Muscle layer of duodenum (tissue), 2 donors: ENCODE measurements at regions not wholly inside any gene's neighbourhood (a gene's known extent, or its start where the extent isn't known, plus 50 kb on each side); places are given as distances from the start of the nearest gene placed in this dataset.

Experiments
- H3K27ac ChIP-seq: one replicate; pipeline ENCODE4 v1.7.0; 2013; ENCODE audit warnings: mild to moderate bottlenecking, low read length
- H3K27me3 ChIP-seq: one replicate; pipeline ENCODE4 v1.7.0; 2013; ENCODE audit warnings: low read depth, mild to moderate bottlenecking, control low read depth, low read length
- H3K36me3 ChIP-seq, 2 donors: one replicate each; pipeline ENCODE4 v1.7.0; 2013; ENCODE audit warnings: low read length in 2 of 2, control low read depth in 1 of 2, mild to moderate bottlenecking in 1 of 2; ENCODE audit not compliant: insufficient read depth in 2 of 2, control insufficient read depth in 1 of 2
- H3K4me1 ChIP-seq, 2 donors: one replicate each; pipeline ENCODE4 v1.7.0; 2013; ENCODE audit warnings: low read length in 2 of 2, mild to moderate bottlenecking in 2 of 2, control low read depth in 1 of 2, moderate library complexity in 1 of 2; ENCODE audit not compliant: insufficient read depth in 2 of 2, control insufficient read depth in 1 of 2
- H3K4me3 ChIP-seq, 2 donors: one replicate each; pipeline ENCODE4 v1.7.0; 2013; ENCODE audit warnings: low read length in 2 of 2, low read depth in 1 of 2, mild to moderate bottlenecking in 1 of 2
- H3K9me3 ChIP-seq, 2 donors: one replicate each; pipeline ENCODE4 v1.7.0; 2013; ENCODE audit warnings: low read length in 2 of 2, control low read depth in 1 of 2, mild to moderate bottlenecking in 1 of 2; ENCODE audit not compliant: control insufficient read depth in 1 of 2
- donor health status: healthy.

- Histone ChIP-seq H3K9me3 (no peaks in the 10 kb centered on the region), H3K4me3 (no peak overlapping the region), H3K36me3 (no peaks in the 10 kb centered on the region), H3K4me1 (no peaks in the 10 kb centered on the region), H3K27me3 (no peaks in the 10 kb centered on the region), H3K27ac (no peak overlapping the region)
Observed at GRCh38 chr6:23522792-23523547, 603.0 kb upstream of the NRSN1 start.

GRCh38 chr6:23523771-23524170 lies 602.2 kb upstream of the NRSN1 start:
- no peak overlapping the region for H3K27ac ChIP-seq
- no peaks in the 10 kb centered on the region for H3K4me1 ChIP-seq
- no peaks in the 10 kb centered on the region for H3K36me3 ChIP-seq
- H3K4me3 ChIP-seq: no peak overlapping the region
- H3K9me3 ChIP-seq: no peaks in the 10 kb centered on the region
- H3K27me3 ChIP-seq: no peaks in the 10 kb centered on the region

- Histone ChIP-seq H3K4me1 (no peaks in the 10 kb centered on the region), H3K9me3 (no peaks in the 10 kb centered on the region), H3K4me3 (no peak overlapping the region), H3K36me3 (no peaks in the 10 kb centered on the region), H3K27me3 (no peaks in the 10 kb centered on the region), H3K27ac (no peak overlapping the region)
Observed at GRCh38 chr6:23524548-23524947, 601.5 kb upstream of the NRSN1 start.

GRCh38 chr6:23526526-23526925 lies 599.5 kb upstream of the NRSN1 start:
- H3K4me3 ChIP-seq: no peak overlapping the region

GRCh38 chr6:23529902-23530301 lies 596.1 kb upstream of the NRSN1 start:
- Histone ChIP-seq H3K27ac (no peak overlapping the region), H3K4me1 (no peaks in the 10 kb centered on the region), H3K27me3 (no peaks in the 10 kb centered on the region), H3K36me3 (no peaks in the 10 kb centered on the region), H3K9me3 (no peaks in the 10 kb centered on the region), H3K4me3 (no peak overlapping the region)

More at GRCh38 chr6:23526526-23526925, 599.5 kb upstream of the NRSN1 start:
- no peaks in the 10 kb centered on the region for H3K4me1 ChIP-seq
- H3K27me3 ChIP-seq: no peaks in the 10 kb centered on the region
- H3K36me3 ChIP-seq: no peaks in the 10 kb centered on the region
- H3K27ac ChIP-seq: no peak overlapping the region
- H3K9me3 ChIP-seq: no peaks in the 10 kb centered on the region

GRCh38 chr6:23531666-23532065 lies 594.3 kb upstream of the NRSN1 start:
- Histone ChIP-seq H3K36me3 (no peaks in the 10 kb centered on the region), H3K9me3 (no peaks in the 10 kb centered on the region), H3K27ac (no peak overlapping the region)

GRCh38 chr6:23532227-23532626 lies 593.8 kb upstream of the NRSN1 start:
- H3K27ac ChIP-seq: no peak overlapping the region
- H3K4me3 ChIP-seq: no peak overlapping the region
- no peaks in the 10 kb centered on the region for H3K9me3 ChIP-seq
- no peaks in the 10 kb centered on the region for H3K36me3 ChIP-seq
- H3K4me1 ChIP-seq: no peaks in the 10 kb centered on the region
- H3K27me3 ChIP-seq: no peaks in the 10 kb centered on the region

More at GRCh38 chr6:23531666-23532065, 594.3 kb upstream of the NRSN1 start:
- no peaks in the 10 kb centered on the region for H3K4me1 ChIP-seq
- no peaks in the 10 kb centered on the region for H3K27me3 ChIP-seq
- H3K4me3 ChIP-seq: no peak overlapping the region

- Histone ChIP-seq H3K4me1 (no peaks in the 10 kb centered on the region), H3K36me3 (no peaks in the 10 kb centered on the region), H3K9me3 (no peaks in the 10 kb centered on the region), H3K4me3 (no peak overlapping the region), H3K27me3 (no peaks in the 10 kb centered on the region), H3K27ac (no peak overlapping the region)
Observed at GRCh38 chr6:23533311-23533710, 592.7 kb upstream of the NRSN1 start.

GRCh38 chr6:23533944-23534343 lies 592.1 kb upstream of the NRSN1 start:
- Histone ChIP-seq H3K4me1 (no peaks in the 10 kb centered on the region), H3K36me3 (no peaks in the 10 kb centered on the region), H3K27me3 (no peaks in the 10 kb centered on the region), H3K27ac (no peak overlapping the region), H3K4me3 (no peak overlapping the region), H3K9me3 (no peaks in the 10 kb centered on the region)

GRCh38 chr6:23534351-23534750 lies 591.7 kb upstream of the NRSN1 start:
- no peaks in the 10 kb centered on the region for H3K36me3 ChIP-seq
- H3K27me3 ChIP-seq: no peaks in the 10 kb centered on the region
- no peak overlapping the region for H3K27ac ChIP-seq
- no peaks in the 10 kb centered on the region for H3K4me1 ChIP-seq
- H3K9me3 ChIP-seq: no peaks in the 10 kb centered on the region
- no peak overlapping the region for H3K4me3 ChIP-seq

GRCh38 chr6:23535101-23535500 lies 590.9 kb upstream of the NRSN1 start:
- no peaks in the 10 kb centered on the region for H3K27me3 ChIP-seq
- H3K9me3 ChIP-seq: no peaks in the 10 kb centered on the region
- no peaks in the 10 kb centered on the region for H3K36me3 ChIP-seq
- no peaks in the 10 kb centered on the region for H3K4me1 ChIP-seq
- no peak overlapping the region for H3K27ac ChIP-seq
- no peak overlapping the region for H3K4me3 ChIP-seq

GRCh38 chr6:23537828-23538227 lies 588.2 kb upstream of the NRSN1 start:
- no peak overlapping the region for H3K4me3 ChIP-seq
- no peaks in the 10 kb centered on the region for H3K4me1 ChIP-seq
- no peaks in the 10 kb centered on the region for H3K36me3 ChIP-seq
- no peak overlapping the region for H3K27ac ChIP-seq
- H3K27me3 ChIP-seq: no peaks in the 10 kb centered on the region
- H3K9me3 ChIP-seq: no peaks in the 10 kb centered on the region
